NB4 (cell line): ENCODE measurements at regions not wholly inside any gene's neighbourhood (a gene's known extent, or its start where the extent isn't known, plus 50 kb on each side); places are given as distances from the start of the nearest gene placed in this dataset.

ENCODE experiments used
- DNase-seq: peaks from one replicate; pipeline ENCODE4 v3.0.0; 2010; ENCODE audit warnings: low read depth
- H3K4me3 ChIP-seq: one replicate; pipeline ENCODE4 v1.5.1; 2011; ENCODE audit warnings: mild to moderate bottlenecking, low read depth, low read length, moderate library complexity
- MYC ChIP-seq: IDR thresholded peaks from 2 replicates; pipeline ENCODE4 v1.6.1; 2011; ENCODE audit warnings: low read depth, low read length
- POLR2A ChIP-seq: IDR thresholded peaks from 2 replicates; pipeline ENCODE4 v1.6.1; 2011; ENCODE audit warnings: mild to moderate bottlenecking; ENCODE audit not compliant: insufficient read length; ENCODE audit errors: extremely low read depth
- TF ChIP-seq, protein P1 (sequence below): IDR thresholded peaks from 2 replicates; pipeline ENCODE4 v1.6.1; 2011; ENCODE audit warnings: low read depth, low read length
- TF ChIP-seq, protein P2 (sequence below): IDR thresholded peaks from one replicate; pipeline ENCODE4 v1.5.1; 2012; ENCODE audit warnings: low read depth, low read length

DNA sequence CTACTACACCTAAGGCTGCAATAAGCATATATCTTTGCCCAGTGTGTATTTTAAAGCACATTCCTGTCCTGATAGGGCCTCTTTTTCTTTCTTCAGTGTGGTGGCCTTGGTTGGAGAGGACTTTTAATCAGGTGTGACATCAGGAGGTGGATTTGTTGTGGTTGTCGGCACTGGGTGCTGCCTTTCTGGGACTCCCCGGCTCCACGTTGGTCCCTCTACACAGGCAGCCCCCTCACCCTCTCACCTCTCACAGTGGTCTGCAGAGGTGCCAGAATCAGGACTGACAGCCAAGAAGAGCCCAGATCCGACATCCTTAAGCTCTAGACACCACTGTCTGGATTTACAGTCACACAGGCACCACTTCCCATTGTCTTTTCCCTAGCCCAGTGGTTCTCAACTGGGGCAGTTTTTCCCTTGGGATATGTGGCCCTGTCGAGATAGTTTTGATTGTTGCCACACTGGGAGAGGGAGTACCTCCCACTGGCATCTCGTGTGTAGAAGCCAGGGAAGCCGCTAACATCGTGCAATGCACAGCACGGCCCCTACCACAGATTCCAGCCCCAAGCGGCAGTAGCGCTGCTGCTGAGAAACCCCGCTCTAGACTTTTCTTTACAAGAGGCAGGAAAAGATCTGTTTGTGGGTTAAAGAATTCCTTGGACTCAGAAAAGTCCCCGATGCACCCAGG lies 314.1 kb downstream of the QKI start:
- TF ChIP-seq POLR2A (no peak), MYC (no peak)
- TF ChIP-seq, protein P1, sequence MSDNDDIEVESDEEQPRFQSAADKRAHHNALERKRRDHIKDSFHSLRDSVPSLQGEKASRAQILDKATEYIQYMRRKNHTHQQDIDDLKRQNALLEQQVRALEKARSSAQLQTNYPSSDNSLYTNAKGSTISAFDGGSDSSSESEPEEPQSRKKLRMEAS = no peak
- TF ChIP-seq, protein P2, sequence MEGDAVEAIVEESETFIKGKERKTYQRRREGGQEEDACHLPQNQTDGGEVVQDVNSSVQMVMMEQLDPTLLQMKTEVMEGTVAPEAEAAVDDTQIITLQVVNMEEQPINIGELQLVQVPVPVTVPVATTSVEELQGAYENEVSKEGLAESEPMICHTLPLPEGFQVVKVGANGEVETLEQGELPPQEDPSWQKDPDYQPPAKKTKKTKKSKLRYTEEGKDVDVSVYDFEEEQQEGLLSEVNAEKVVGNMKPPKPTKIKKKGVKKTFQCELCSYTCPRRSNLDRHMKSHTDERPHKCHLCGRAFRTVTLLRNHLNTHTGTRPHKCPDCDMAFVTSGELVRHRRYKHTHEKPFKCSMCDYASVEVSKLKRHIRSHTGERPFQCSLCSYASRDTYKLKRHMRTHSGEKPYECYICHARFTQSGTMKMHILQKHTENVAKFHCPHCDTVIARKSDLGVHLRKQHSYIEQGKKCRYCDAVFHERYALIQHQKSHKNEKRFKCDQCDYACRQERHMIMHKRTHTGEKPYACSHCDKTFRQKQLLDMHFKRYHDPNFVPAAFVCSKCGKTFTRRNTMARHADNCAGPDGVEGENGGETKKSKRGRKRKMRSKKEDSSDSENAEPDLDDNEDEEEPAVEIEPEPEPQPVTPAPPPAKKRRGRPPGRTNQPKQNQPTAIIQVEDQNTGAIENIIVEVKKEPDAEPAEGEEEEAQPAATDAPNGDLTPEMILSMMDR = no peak
- no peak for DNase-seq
- H3K4me3 ChIP-seq = no peak overlapping the region

DNA sequence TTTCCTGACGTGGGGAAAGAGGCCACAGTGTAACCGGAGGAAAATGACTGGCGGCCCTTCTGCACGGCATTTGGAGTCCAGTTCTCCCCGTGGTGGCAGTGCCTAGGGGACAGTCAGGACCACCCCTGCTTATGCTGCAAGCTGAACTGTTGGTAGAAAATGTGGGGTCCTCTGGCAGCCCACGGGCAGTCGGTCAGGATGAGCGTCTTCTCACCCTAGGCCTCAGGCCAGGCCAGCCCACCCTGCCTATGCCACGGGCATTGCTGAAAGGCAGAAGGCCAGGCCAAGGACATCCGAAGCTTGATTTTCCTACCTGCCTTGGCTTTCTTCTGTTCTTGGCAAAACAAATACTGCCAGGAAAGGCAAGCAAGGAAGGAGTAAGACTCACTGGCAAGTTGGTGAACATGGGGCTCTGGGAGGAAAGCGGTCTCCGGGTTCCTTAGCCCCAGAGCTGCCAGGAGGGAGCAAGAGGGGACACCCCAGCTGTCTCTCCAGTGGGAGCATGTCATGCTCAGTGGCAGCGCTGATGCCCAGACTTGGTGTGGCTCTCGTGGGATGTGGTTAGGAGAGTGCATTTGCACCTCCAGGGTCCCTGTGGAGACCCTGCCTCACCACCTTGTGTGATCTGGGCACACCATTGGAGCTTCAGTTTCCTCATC lies 311.6 kb downstream of the QKI start:
- no peak for DNase-seq
- TF ChIP-seq, protein P1 = no peak
- H3K4me3 ChIP-seq = no peak overlapping the region

DNA sequence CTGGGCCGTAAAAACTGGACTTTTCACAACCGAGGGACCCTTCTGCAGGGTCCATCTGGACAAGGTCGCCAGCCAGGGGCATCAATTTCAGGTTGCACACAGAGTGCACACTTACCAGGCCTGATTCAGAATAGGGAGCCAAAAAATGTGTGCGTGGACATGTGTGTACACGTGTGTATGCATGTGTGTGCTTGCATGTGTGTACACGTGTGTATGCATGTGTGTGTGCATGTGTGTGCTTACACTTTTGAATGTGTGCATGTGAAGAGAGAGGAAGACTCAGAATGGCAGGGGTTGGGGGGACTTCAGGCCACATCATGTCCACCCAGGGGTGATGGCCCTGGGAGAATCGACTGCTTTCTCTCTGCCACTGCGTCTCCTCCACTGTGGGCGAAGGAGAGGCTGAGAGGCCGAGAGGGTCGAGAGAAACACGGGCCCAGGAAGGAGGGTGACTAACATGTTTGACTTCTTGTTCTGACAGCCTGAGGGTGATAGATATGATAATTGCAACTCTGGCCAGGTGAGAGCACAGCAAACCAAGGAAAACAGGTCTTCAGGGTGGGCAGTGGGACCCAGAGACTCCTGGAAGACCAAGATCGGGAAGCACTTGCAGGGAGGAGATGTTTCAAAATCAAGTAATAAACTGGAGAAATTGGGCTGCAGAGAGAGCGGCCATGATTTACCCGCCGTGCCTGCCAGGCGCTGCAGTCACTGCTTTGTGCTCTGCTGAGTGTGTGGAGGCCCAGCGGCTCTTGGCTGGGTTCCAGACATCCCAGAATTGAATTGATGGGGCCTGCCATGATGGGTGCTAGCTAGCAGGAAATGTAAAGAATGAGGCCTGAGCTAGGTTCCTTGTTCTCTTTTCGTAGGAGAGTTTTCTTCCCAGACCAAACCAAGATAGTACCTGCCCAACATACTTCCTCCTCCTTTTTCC lies 310.8 kb downstream of the QKI start:
- DNase-seq = no peak
- TF ChIP-seq, protein P2 = no peak
- TF ChIP-seq, protein P1 = no peak
- TF ChIP-seq POLR2A = no peak
- TF ChIP-seq MYC = no peak
- no peak overlapping the region for H3K4me3 ChIP-seq

DNA sequence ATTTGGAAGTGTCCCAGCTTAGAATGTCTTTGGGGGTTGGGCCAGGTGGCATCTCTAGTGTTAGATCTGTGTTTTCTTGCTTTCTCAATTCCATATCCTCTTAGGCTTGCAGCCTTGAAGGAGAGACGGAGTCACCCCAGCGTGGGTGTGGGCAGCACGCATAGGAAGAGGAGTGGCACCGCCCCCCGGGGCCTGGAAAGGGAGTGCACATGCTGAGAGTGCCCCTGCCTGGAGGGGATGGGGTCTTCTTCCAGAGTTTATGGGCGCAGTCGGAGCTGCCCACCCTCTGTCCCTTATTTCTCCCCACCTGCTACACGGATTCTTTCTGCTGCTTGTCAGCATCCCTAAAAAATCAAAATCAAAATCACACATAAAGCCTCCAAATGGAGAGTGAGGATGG lies 309.7 kb downstream of the QKI start:
- no peak for DNase-seq
- H3K4me3 ChIP-seq = no peak overlapping the region
- no peak for TF ChIP-seq MYC
- TF ChIP-seq POLR2A = no peak

DNA sequence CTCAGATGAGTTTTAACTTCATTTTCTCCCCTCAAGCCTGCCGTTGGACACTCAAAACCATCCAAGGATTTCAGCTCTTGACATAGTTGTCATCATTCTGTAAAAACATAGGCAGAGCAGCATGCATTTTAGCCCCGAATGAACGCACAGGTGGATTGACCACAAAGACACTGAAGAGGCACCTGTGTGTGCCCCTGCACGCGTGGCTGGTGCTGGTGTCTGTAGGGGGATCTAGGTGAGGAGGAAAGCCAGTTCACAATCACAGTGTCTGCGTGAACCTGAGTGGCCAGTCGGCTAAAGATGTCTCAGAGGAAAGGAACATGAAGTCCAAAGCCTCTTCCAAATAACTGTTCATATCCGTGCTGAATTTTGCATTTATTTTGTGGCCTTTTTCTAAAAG lies 309.2 kb downstream of the QKI start:
- no peak overlapping the region for H3K4me3 ChIP-seq
- TF ChIP-seq POLR2A = no peak
- no peak for TF ChIP-seq MYC
- TF ChIP-seq, protein P2 = no peak
- TF ChIP-seq, protein P1 = no peak

DNA sequence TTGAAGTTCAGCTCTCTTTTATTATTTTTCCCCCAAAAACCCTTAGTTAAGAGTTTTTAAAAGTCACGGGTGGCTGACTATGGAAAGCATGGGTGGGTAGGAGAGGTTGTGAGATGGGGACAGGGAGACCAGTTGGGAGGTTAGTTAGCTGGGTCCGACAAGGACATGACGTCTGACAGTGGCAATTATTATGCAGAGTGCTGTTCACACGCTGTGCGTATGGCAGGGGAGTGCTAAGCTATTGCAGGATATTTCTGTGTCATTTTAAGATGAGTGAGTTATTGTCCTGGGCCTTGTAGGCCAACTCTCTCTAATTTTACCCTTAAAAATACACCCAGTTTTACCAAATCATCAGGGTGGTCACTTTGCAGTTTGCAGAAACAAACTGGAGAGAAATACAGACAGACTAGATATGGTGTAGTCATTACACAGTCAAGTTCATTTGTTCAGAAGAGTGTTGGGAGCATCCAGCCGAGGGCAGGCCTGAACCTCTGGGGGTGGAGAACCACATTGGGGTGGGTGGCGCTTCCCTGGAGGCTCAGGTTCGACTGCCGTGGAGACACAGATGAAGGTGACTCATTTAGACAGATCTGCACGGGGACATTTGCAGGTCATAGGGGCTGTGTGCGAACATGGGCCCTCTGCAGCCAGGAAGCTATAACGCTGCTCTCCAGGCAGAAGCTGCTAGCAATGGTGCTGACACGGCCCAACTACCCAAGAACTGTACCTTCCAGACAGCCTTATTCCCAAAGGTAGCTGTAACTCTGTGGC lies 307.6 kb downstream of the QKI start:
- DNase-seq = no peak
- no peak for TF ChIP-seq MYC
- TF ChIP-seq POLR2A = no peak
- TF ChIP-seq, protein P1 = no peak
- TF ChIP-seq, protein P2 = no peak
- no peak overlapping the region for H3K4me3 ChIP-seq

More for the DNA sequence above, 309.2 kb downstream of the QKI start:
- DNase-seq = no peak
